Skin of body (tissue), 1 donor: ENCODE measurements at regions not wholly inside any gene's neighbourhood (a gene's known extent, or its start where the extent isn't known, plus 50 kb on each side); places are given as distances from the start of the nearest gene placed in this dataset.

Experiments used
- DNase-seq: peaks from one replicate; lab custom pipeline; 2025; lab: John Stamatoyannopoulos, UW

DNA sequence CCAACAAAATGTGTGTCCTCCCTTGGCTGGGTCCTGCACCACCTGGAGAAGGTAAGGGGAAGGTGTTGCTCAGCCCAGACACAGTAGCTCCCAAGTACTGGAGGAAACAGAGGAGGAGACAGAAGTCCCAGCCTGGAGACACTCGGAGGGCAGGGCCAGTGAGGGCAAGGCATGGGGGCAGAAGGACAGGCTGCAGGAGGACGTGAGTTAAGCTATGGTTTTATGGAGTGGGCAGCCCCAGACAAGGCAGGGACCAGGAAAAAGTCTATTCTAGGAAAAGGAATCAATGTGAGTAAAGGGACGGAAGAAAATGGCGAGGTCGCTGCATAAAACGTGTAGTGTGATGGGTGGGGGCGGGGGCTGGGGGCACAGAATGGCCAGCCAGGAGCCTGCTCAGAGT is 210.1 kb upstream of the DIO3 start:
- DNase-seq: no peak

- DNase-seq: no peak
Observed at GRCh38 chr14:101351769-101352168, 209.5 kb upstream of the DIO3 start.

GRCh38 chr14:101352567-101352966 is 208.7 kb upstream of the DIO3 start:
- DNase-seq: no peak

- no peak for DNase-seq
Observed at GRCh38 chr14:101353422-101353821, 207.9 kb upstream of the DIO3 start.

DNA sequence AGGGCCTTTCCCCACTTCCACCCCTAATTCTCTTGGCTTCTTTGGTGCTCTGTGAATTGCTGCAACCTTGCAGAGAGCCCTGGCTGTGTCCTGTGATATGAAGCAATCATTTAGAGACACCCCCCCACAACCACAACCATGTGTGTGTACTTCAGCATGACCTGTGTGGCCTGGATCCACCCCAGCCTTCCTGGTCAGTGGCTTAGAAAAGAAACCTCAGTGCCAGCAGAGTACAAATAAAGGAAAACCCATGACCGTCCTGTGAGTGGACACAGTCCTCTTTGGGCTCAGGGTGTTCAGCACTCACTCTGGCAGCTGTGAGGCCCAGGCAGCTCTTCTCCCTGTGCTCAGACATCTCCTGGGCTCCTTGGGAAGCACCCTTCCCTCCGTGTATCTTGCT is 206.6 kb upstream of the DIO3 start:
- DNase-seq: no peak

DNA sequence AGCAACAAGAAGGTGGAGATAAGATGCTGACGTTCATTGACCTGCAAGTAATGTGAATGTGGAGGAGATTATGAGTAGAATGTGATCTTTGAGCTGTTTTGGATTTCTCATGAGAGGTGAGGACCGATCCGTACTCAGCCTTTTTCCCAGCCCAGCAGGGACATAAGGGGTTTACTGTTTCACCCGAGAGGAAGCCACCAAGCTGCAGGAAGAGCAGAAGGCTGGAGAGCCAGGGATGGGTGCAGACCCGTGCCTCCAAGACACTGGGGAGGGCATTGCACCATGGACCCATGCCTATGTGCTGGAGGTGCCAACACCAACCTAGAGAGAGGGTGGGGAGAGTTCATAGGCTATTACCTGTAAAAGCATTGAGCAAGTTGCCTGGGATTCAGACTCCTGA is 206.0 kb upstream of the DIO3 start:
- DNase-seq: no peak

- no peak for DNase-seq
Observed at GRCh38 chr14:101357038-101357437, 204.3 kb upstream of the DIO3 start.

- no peak for DNase-seq
Observed at GRCh38 chr14:101357559-101358319, 203.6 kb upstream of the DIO3 start.

DNA sequence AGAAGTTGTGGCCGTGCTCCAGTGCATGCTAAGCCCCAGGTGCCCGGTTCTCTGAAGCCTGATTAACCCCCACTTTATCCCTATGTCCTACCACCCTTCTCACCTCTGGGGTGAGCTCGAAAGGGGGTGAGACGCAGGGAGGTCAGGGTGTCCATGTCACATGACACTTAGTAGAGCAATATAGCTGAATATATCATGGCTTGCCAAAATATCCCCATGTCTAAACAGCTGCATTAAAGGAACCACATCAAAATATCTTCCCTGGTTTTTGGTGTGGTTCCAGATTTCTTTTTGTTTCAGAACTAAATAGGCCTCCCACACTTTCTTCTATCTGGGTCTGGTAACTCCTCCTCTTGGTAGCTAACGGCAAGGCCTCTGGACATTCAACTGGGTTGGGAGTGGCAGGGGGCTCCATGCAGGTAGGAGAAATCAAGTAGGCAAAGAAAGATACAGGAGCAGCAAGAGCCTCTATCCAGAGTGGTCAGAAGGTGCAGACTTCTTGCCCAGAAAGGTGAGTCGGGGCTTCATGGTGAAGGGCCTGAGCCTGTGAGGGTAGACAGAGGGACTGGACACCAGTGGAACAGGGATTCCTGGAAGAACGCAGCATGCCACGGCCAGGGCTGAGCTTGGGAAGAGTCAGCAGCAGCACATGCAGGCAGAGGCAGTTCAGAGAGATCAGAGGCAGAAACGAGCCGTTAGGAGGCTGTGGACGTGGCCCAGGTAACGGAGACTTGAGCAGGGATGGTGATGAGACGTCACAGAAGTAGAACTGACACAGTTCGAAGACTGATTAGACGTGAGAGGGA is 202.8 kb upstream of the DIO3 start:
- no peak for DNase-seq

GRCh38 chr14:101359221-101360053 is 201.9 kb upstream of the DIO3 start:
- peak; percentile 24 for DNase-seq

GRCh38 chr14:101360054-101360911 is 201.0 kb upstream of the DIO3 start:
- peak; percentile 11 for DNase-seq

GRCh38 chr14:101361044-101361443 is 200.3 kb upstream of the DIO3 start:
- DNase-seq: no peak

DNA sequence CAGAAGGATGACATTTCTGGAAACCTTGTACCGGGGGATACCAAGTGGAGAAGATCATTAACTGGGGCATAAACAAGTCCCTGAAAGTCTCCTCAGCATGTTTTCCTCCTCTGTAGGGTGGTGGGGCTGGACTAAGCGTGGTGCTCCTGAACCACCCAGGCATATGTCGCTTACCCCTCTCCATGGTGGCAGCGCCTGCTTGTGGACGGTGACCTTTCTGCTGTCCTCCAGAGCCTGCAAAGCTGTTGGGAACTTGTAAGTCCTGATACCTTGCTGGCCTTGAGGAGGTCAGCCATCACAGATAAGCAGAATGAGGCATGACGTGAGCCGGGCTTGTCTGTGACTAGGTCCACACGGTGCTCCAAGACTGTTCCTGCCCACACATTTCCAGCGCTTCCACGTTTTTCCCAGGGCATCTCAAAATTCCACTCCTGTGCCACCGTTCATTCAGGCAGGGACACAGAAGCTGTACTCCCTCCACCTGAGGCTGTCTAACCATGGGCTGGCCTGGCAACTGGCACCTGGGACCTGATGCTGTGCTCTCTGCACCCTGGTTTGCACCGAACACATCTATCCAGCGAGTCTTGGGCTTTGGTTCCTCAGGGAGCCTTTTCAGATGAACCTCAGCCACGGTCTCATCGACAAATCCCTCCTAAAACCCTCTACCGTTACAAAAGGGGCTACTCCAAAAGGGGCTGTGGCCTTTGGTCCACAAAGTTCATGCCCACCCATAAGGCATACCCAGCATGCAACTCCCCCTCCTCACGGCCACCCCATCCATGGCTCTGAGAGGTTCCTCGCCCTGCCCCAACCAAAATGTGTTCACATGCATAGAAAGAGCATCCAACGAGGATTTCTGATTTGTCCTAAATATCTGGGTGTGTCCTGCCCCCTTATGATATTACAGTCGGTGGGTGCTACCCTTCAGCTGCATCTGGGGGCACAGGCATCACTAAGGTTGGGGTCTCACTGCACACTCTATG is 199.6 kb upstream of the DIO3 start:
- DNase-seq: no peak

DNA sequence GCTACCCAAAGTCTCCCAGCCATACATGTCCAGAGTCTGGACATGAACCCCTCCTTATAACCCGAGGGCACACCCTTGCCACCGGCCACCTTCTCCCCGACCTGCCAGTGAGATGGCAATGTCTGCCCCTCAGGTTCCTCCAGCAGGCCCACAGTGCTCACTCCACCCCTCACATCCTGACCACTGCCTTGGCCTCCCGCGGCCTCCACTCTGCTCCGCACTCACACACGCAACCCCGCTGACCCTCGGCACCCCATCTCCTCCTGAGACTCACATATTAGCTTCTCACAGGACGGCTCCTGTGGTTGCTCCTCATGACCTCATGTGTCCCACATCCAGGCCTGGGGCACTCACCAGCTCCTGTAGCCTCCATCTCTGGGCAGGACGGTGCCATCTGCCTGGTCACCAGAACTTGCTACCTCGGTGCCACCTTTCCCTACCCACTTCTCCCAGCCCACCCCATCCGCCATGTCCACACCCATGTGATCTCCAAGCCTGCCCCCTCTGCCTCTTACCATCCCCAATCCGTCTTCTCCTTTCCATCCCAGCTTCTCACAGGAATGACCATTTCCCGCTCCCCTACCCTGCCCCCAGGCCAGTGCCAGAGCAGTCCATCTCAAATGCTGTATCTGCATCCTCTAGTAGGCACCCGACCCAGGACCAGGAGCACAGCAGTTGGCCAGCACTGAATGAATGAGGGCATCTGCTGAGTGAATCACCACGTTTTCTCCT is 198.6 kb upstream of the DIO3 start:
- no peak for DNase-seq

GRCh38 chr14:101363261-101363555 is 198.1 kb upstream of the DIO3 start:
- no peak for DNase-seq

DNA sequence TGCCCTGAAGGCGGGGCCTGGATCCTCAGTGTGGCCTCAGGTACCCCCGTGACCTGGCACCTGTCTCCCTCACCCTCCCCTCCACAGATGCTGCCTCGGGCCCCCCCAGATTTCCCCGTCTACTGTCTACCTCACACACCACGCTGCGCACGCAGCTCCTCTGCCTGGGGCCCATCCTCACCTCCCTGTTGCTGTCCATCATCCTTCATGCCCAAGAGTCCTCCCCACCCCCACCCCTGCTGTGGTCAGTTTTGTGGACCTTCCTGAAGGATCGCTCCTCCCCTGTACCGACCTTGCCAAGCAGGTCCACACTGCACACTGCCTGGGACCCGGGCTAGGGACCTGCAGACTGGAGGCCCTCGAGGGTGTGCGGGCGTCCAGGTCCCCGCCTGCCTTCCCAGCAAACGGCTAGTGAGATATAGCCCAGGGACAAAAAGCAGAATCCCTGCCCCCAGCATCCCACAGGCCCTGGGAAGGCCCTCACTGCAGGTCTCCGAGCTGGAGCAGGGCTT is 197.4 kb upstream of the DIO3 start:
- no peak for DNase-seq

DNA sequence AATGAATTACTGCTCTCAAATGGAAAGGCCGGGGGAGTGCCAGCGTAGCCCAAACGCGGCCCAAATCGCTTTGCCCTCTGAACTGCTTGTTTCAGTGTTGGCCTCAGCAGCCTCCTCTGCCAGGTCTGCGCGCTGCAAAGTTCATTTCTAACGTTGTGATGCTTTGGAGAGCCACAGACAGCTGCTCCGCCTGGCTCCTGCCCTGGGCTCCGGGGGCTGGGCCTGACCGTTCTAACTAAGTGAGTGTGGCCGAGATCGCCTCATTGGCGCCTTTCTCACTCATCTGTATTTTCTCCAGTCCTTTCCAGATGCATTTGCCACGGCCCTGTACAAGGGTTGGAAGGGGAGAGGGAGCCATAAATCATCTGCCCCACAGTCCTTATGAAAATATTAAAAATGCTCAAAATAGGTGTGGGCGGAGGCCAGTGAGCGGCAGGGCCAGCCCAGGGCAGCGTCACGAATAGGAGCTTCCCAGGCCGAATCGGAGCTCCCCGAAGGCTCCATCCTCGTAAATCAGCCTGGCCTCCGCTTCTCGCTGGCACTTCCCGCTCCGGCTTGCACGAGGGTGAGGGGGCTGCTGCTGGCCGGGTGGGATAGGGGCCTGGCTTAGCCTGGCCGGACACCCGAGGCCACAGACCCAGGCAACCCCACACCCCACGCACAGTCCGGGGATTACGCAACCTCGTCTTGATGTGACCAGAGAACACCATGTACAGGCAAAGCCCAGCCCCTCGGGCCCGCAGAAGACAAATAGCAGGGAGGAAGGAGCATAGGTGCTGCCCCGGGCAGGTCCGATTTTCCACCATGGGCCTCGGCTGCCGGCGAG is 196.6 kb upstream of the DIO3 start:
- peak; percentile 21 for DNase-seq
